ENCODE measurements at regions not wholly inside any gene's neighbourhood (a gene's known extent, or its start where the extent isn't known, plus 50 kb on each side); places are given as distances from the start of the nearest gene placed in this dataset.

GRCh38 chr10:129410688-129411392 lies 56.2 kb upstream of the MGMT start:
- TF ChIP-seq, protein P1, sequence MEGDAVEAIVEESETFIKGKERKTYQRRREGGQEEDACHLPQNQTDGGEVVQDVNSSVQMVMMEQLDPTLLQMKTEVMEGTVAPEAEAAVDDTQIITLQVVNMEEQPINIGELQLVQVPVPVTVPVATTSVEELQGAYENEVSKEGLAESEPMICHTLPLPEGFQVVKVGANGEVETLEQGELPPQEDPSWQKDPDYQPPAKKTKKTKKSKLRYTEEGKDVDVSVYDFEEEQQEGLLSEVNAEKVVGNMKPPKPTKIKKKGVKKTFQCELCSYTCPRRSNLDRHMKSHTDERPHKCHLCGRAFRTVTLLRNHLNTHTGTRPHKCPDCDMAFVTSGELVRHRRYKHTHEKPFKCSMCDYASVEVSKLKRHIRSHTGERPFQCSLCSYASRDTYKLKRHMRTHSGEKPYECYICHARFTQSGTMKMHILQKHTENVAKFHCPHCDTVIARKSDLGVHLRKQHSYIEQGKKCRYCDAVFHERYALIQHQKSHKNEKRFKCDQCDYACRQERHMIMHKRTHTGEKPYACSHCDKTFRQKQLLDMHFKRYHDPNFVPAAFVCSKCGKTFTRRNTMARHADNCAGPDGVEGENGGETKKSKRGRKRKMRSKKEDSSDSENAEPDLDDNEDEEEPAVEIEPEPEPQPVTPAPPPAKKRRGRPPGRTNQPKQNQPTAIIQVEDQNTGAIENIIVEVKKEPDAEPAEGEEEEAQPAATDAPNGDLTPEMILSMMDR (IDR thresholded peaks at IDR 0.05) = no peak
- no peak for TF ChIP-seq POLR2A (IDR thresholded peaks at IDR 0.05)
